Nephron progenitor cell (in vitro differentiated cells): ENCODE measurements at regions not wholly inside any gene's neighbourhood (a gene's known extent, or its start where the extent isn't known, plus 50 kb on each side); places are given as distances from the start of the nearest gene placed in this dataset.

Experiments
- DNase-seq: peaks from one replicate; pipeline ENCODE4 v3.0.0; 2021
- H3K27ac Mint-ChIP-seq: 2 replicates; pipeline ENCODE4 v1.8.0; 2021; ENCODE audit warnings: mild to moderate bottlenecking, moderate library complexity, mixed read lengths
- H3K27me3 Mint-ChIP-seq: 2 replicates; pipeline ENCODE4 v1.8.0; 2021; ENCODE audit warnings: mild to moderate bottlenecking, low read depth, mixed read lengths; ENCODE audit not compliant: poor library complexity
- H3K36me3 Mint-ChIP-seq: 2 replicates; pipeline ENCODE4 v1.8.0; 2021; ENCODE audit warnings: low read depth, mixed read lengths
- H3K4me1 Mint-ChIP-seq: 2 replicates; pipeline ENCODE4 v1.8.0; 2021; ENCODE audit warnings: mixed read lengths
- H3K4me3 Mint-ChIP-seq: 2 replicates; pipeline ENCODE4 v1.8.0; 2021; ENCODE audit warnings: mild to moderate bottlenecking, moderate library complexity, mixed read lengths
- H3K9me3 Mint-ChIP-seq: 2 replicates; pipeline ENCODE4 v1.8.0; 2021; ENCODE audit warnings: mild to moderate bottlenecking, moderate library complexity, mixed read lengths
- TF ChIP-seq, protein P1 (sequence below): fragments of 200-600 bp; sonication (generic); IDR thresholded peaks from 2 replicates; pipeline ENCODE4 v1.5.0; 2021; ENCODE audit warnings: antibody characterized with exemption

DNA sequence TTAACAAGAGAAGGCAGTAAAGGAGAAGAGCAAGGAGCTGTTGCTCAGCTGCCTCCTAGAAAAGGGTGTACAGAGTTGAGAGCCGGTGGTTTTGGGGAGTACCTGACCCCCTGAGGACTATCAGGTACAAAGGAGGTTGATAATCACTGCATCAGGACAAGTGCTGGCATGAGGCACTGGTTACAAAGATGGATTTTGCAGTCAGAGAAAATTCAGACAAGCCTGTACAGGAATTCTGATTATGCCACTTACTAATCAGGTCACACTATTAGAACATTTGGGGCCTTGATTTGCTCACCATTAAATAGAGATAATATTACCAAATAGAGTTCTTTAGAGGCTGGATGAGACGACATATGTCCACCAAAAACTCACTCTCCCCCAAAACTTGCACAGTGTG lies 450.9 kb upstream of the TMPO start:
- no peak overlapping the region for H3K27ac Mint-ChIP-seq
- H3K4me3 Mint-ChIP-seq: no peak overlapping the region
- peaks cover 4% of the 10 kb centered on the region for H3K27me3 Mint-ChIP-seq
- TF ChIP-seq, protein P1, sequence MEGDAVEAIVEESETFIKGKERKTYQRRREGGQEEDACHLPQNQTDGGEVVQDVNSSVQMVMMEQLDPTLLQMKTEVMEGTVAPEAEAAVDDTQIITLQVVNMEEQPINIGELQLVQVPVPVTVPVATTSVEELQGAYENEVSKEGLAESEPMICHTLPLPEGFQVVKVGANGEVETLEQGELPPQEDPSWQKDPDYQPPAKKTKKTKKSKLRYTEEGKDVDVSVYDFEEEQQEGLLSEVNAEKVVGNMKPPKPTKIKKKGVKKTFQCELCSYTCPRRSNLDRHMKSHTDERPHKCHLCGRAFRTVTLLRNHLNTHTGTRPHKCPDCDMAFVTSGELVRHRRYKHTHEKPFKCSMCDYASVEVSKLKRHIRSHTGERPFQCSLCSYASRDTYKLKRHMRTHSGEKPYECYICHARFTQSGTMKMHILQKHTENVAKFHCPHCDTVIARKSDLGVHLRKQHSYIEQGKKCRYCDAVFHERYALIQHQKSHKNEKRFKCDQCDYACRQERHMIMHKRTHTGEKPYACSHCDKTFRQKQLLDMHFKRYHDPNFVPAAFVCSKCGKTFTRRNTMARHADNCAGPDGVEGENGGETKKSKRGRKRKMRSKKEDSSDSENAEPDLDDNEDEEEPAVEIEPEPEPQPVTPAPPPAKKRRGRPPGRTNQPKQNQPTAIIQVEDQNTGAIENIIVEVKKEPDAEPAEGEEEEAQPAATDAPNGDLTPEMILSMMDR: no peak
- no peaks in the 10 kb centered on the region for H3K9me3 Mint-ChIP-seq
- H3K36me3 Mint-ChIP-seq: no peaks in the 10 kb centered on the region
- H3K4me1 Mint-ChIP-seq: peaks cover 50% of the 10 kb centered on the region
- DNase-seq: no peak

DNA sequence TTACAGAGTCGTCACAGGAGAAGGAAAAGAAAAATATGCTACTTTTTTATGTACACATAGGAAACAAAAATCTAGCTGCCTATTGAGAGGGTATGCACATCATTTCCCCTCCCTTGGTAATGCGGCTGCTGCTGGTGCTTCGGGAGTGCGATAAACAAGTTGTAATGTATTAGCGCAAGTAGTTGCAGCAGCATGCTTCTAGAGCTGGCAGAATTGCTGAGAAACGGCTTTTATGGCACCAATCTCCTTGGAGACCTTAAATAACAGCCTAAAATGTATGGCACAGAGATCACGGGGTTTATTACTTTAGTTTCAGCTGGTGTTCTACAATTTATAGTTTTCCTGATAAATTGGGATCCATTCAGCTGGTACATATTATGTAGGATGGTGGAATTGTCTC lies 447.6 kb upstream of the TMPO start:
- Mint-ChIP-seq H3K27me3 (peaks cover under 1% of the 10 kb centered on the region), H3K27ac (peak overlapping the region; percentile 20), H3K4me1 (peaks cover 35% of the 10 kb centered on the region), H3K9me3 (no peaks in the 10 kb centered on the region), H3K36me3 (no peaks in the 10 kb centered on the region), H3K4me3 (no peak overlapping the region)
- TF ChIP-seq, protein P1: no peak
- DNase-seq: no peak

DNA sequence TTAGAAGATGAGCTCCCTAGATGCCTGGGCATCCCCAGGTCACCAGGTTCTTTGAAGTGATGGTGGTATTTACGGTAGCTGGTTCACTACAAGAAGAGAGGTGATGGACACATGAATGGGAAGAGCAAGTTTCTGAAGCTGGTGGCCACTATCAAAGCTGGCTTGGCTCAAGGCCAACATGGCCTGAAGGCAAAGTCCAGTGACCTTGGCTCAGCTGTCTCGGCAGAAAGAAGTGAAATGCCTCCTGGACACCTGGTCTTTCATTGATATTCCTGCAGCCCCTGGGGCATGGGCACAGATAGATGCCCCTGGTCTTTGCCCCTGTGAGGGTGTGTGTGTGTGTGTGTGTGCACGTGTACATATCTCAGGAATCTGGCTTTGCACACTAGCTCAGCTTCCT lies 441.8 kb upstream of the TMPO start:
- no peaks in the 10 kb centered on the region for H3K27me3 Mint-ChIP-seq
- no peaks in the 10 kb centered on the region for H3K4me1 Mint-ChIP-seq
- DNase-seq: no peak
- H3K27ac Mint-ChIP-seq: no peak overlapping the region
- H3K9me3 Mint-ChIP-seq: no peaks in the 10 kb centered on the region
- H3K36me3 Mint-ChIP-seq: no peaks in the 10 kb centered on the region
- TF ChIP-seq, protein P1: no peak
- no peak overlapping the region for H3K4me3 Mint-ChIP-seq

DNA sequence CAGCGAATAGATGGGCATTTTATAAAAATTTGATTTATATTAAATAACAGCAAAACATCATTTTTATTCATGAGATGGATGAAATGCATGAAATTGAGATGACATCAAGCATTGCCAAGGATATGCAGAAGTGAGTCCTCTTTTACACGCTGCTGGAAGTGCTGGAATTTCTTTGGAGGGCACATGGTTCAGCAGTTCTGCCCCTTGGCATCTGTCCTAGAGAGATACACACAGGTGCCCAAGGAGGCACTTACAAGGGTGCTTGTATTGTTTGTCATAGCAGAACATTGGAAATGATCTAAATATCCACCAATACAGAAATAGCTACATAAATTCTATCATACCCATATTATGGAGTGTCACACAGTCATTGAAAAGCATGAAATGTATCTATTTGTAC lies 441.1 kb upstream of the TMPO start:
- Mint-ChIP-seq H3K4me3 (no peak overlapping the region), H3K9me3 (no peaks in the 10 kb centered on the region), H3K36me3 (no peaks in the 10 kb centered on the region), H3K4me1 (no peaks in the 10 kb centered on the region), H3K27me3 (no peaks in the 10 kb centered on the region), H3K27ac (no peak overlapping the region)
- TF ChIP-seq, protein P1: no peak
- DNase-seq: no peak

DNA sequence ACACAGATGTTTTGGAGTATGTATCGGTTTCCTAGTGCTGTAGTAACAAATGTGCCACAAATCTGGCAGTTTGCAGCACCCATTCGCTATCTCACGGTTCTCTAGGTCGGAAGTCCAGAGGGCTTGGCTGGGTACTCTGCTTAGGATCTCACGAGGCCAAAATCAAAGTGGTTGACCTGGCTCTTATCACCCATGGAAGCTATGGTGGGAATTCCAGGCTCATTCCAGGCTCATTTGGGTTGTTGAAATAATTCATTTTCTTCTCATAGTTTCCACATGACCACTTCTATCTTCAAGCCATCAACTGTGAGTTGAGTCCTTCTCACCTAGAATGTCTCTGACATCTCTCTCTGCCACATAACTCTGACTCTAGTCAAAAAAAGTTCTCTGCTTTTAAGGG lies 431.0 kb upstream of the TMPO start:
- no peaks in the 10 kb centered on the region for H3K36me3 Mint-ChIP-seq
- no peaks in the 10 kb centered on the region for H3K27me3 Mint-ChIP-seq
- no peak overlapping the region for H3K4me3 Mint-ChIP-seq
- no peaks in the 10 kb centered on the region for H3K9me3 Mint-ChIP-seq
- peaks cover 20% of the 10 kb centered on the region for H3K4me1 Mint-ChIP-seq
- TF ChIP-seq, protein P1: no peak
- H3K27ac Mint-ChIP-seq: no peak overlapping the region
- no peak for DNase-seq

DNA sequence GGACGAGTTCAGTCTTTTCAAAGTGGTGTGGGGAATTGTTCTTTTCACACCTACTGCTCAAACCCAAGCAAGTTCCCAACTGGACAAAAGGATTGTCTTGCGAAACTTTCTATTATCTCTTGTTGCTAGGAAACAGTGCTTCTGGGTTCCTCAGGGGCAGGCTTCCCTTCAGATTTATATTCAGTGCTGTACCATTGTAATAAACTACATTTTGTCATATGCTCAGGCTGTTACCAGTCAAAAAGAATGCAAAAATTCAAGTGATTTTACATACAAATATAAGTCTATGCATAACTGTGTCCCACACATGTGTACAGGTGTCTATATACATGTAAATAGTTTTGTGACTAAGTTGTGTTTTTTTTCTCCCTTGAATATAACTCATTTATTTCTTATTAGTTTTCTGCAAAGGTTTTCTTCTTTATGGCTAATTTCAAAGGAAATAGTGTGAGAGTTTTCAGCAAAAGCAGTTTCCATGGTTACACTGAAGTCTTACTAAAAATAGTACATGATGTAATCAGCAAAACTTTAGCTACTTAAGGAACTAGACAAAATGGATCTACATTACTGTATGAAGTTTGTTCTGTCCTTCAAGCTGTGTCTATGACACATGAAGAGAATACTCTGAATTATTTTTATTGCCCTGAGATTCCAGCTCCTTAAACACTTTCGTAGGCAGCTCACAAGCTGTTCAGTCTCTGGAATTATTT lies 430.2 kb upstream of the TMPO start:
- no peak overlapping the region for H3K4me3 Mint-ChIP-seq
- H3K36me3 Mint-ChIP-seq: peaks cover 2% of the 10 kb centered on the region
- peaks cover 20% of the 10 kb centered on the region for H3K4me1 Mint-ChIP-seq
- peaks cover 3% of the 10 kb centered on the region for H3K9me3 Mint-ChIP-seq
- DNase-seq: no peak
- H3K27ac Mint-ChIP-seq: no peak overlapping the region
- no peaks in the 10 kb centered on the region for H3K27me3 Mint-ChIP-seq
- TF ChIP-seq, protein P1: no peak
